Endodermal cell (in vitro differentiated cells): ENCODE measurements at regions not wholly inside any gene's neighbourhood (a gene's known extent, or its start where the extent isn't known, plus 50 kb on each side); places are given as distances from the start of the nearest gene placed in this dataset.

Source experiments
- DNase-seq: peaks from one replicate; pipeline ENCODE4 v3.0.0-alpha.2; 2017
- H3K27ac ChIP-seq: 2 replicates; pipeline ENCODE4 v1.5.1; 2013; ENCODE audit warnings: mild to moderate bottlenecking, low read depth, low read length, moderate library complexity
- H3K27me3 ChIP-seq: 2 replicates; pipeline ENCODE4 v1.6.1; 2013; ENCODE audit warnings: mild to moderate bottlenecking, low read length, moderate library complexity; ENCODE audit not compliant: insufficient read depth, control insufficient read depth, poor library complexity, severe bottlenecking
- H3K36me3 ChIP-seq: 2 replicates; pipeline ENCODE4 v1.7.0; 2013; ENCODE audit warnings: mild to moderate bottlenecking, low read length, moderate library complexity; ENCODE audit not compliant: control insufficient read depth, insufficient read depth
- H3K4me1 ChIP-seq: one replicate; pipeline ENCODE4 v1.7.0; 2013; ENCODE audit warnings: low read length; ENCODE audit not compliant: control insufficient read depth, insufficient read depth
- H3K4me3 ChIP-seq: 2 replicates; pipeline ENCODE4 v1.5.1; 2013; ENCODE audit warnings: mild to moderate bottlenecking, low read length, moderate library complexity
- H3K9ac ChIP-seq: 2 replicates; pipeline ENCODE4 v1.6.1; 2013; ENCODE audit warnings: mild to moderate bottlenecking, low read length, moderate library complexity; ENCODE audit not compliant: poor library complexity, severe bottlenecking; ENCODE audit errors: extremely low read depth
- H3K9me3 ChIP-seq: 2 replicates; pipeline ENCODE4 v1.6.1; 2013; ENCODE audit warnings: mild to moderate bottlenecking, low read length, moderate library complexity; ENCODE audit not compliant: control insufficient read depth
- H3K27ac Mint-ChIP-seq: 2 replicates; pipeline ENCODE4 v1.8.0; 2020; ENCODE audit warnings: mixed read lengths
- H3K27me3 Mint-ChIP-seq: 2 replicates; pipeline ENCODE4 v1.8.0; 2021; ENCODE audit warnings: mild to moderate bottlenecking, mixed read lengths; ENCODE audit not compliant: insufficient read depth
- H3K36me3 Mint-ChIP-seq: 2 replicates; pipeline ENCODE4 v1.8.0; 2020; ENCODE audit warnings: low read depth, mixed read lengths
- H3K4me1 Mint-ChIP-seq: 2 replicates; pipeline ENCODE4 v1.8.0; 2020; ENCODE audit warnings: mixed read lengths
- H3K4me3 Mint-ChIP-seq: 2 replicates; pipeline ENCODE4 v1.8.0; 2020; ENCODE audit warnings: mild to moderate bottlenecking, moderate library complexity, mixed read lengths
- H3K9me3 Mint-ChIP-seq: 2 replicates; pipeline ENCODE4 v1.8.0; 2020; ENCODE audit warnings: mild to moderate bottlenecking, mixed read lengths
- WGBS, 2 experiments: methylation state at CpG; one replicate each; pipeline versions ENCODE4 v1.1.5 to v1.1.7; 2013; ENCODE audit warnings: missing lambda C conversion rate in 2 of 2, mixed read lengths in 1 of 2; ENCODE audit not compliant: insufficient coverage in 1 of 2, insufficient read length in 1 of 2; 5-methylcytosine and 5-hydroxymethylcytosine counted together
- TF ChIP-seq, protein P1 (sequence below): fragments of 200-600 bp; sonication (generic); conservative IDR thresholded peaks from 2 replicates; pipeline ENCODE4 v1.5.0; 2021; ENCODE audit warnings: antibody characterized with exemption, mild to moderate bottlenecking

DNA sequence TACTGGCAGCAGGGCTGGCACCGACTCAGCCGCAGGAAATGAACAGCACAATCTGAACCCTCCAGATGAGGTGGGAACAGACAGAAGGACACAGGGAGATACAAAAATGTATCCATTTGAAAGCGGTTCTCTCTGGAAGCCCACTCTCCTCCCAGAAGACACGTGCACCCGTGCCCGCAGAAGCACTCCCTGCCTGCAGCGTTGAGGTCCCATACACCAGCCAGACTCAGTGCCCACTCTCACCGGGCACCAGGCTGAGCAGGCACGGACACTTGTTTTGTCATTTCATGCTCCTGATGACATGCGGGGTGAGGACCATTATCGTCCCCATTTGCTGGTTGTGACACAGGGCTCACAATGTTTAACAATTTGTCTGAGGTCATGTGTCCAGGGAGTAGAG, 297.4 kb upstream of the TLE3 start:
- Mint-ChIP-seq H3K9me3 (peaks cover 8% of the 10 kb centered on the region), H3K27me3 (peaks cover 12% of the 10 kb centered on the region), H3K36me3 (no peaks in the 10 kb centered on the region), H3K27ac (no peak overlapping the region), H3K4me3 (no peak overlapping the region), H3K4me1 (peaks cover 6% of the 10 kb centered on the region)
- Histone ChIP-seq H3K9ac (no peak overlapping the region), H3K4me1 (no peaks in the 10 kb centered on the region), H3K27ac (no peak overlapping the region), H3K36me3 (no peaks in the 10 kb centered on the region), H3K27me3 (no peaks in the 10 kb centered on the region), H3K9me3 (peaks cover 9% of the 10 kb centered on the region), H3K4me3 (no peak overlapping the region)
- TF ChIP-seq, protein P1, sequence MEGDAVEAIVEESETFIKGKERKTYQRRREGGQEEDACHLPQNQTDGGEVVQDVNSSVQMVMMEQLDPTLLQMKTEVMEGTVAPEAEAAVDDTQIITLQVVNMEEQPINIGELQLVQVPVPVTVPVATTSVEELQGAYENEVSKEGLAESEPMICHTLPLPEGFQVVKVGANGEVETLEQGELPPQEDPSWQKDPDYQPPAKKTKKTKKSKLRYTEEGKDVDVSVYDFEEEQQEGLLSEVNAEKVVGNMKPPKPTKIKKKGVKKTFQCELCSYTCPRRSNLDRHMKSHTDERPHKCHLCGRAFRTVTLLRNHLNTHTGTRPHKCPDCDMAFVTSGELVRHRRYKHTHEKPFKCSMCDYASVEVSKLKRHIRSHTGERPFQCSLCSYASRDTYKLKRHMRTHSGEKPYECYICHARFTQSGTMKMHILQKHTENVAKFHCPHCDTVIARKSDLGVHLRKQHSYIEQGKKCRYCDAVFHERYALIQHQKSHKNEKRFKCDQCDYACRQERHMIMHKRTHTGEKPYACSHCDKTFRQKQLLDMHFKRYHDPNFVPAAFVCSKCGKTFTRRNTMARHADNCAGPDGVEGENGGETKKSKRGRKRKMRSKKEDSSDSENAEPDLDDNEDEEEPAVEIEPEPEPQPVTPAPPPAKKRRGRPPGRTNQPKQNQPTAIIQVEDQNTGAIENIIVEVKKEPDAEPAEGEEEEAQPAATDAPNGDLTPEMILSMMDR, result no peak
- WGBS, 2 experiments, result 94 to 97% methylated on average over 11 of the region's 11 CpGs
- no peak for DNase-seq

DNA sequence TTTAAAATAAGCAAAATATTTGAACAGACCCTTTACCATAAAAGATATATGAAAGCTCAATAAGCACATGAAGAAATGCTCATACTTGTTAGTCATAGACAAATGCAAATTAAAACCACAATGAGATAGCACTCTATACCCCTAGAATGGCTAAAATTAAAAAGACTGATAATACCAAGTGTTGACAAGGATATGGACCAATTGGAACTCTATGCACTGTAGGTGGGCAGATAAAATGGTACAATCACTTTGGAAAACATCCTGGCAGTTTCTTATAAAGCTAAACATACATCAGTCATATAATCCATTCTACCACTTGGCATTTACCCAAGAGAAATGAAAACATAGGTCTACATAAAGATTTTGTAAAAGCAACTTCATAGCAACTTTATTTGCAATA, 293.0 kb upstream of the TLE3 start:
- no peaks in the 10 kb centered on the region for H3K27me3 ChIP-seq
- Mint-ChIP-seq H3K9me3 (peaks cover 8% of the 10 kb centered on the region), H3K4me3 (no peak overlapping the region), H3K36me3 (no peaks in the 10 kb centered on the region), H3K27me3 (peaks cover 10% of the 10 kb centered on the region), H3K27ac (no peak overlapping the region), H3K4me1 (peaks cover 16% of the 10 kb centered on the region)
- no peak overlapping the region for H3K9ac ChIP-seq
- DNase-seq, result no peak
- H3K4me1 ChIP-seq, result peaks cover 4% of the 10 kb centered on the region
- H3K27ac ChIP-seq, result no peak overlapping the region
- no peak overlapping the region for H3K4me3 ChIP-seq
- TF ChIP-seq, protein P1, result no peak
- H3K36me3 ChIP-seq, result no peaks in the 10 kb centered on the region
- H3K9me3 ChIP-seq, result peaks cover 9% of the 10 kb centered on the region

DNA sequence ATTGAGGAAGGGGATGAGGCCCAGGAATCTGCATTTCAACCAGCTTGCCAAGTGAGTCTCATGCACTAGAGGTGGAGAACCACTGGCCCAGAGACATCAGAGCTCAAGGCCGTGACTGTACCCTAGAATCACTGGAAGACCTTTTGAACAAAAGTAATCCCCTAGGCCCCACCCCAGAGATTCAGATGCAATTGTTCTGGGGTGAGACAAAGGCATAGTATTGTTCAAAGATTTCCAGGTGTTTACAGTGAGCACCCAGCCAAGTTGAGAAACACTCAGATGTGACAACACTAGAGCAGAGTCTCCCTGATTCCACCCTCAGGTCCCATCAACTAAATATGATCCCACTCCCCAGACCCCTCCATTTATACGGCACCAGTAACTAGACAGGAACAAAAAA, 290.3 kb upstream of the TLE3 start:
- peaks cover 1% of the 10 kb centered on the region for H3K27me3 Mint-ChIP-seq
- peaks cover 8% of the 10 kb centered on the region for H3K9me3 Mint-ChIP-seq
- H3K4me3 Mint-ChIP-seq, result no peak overlapping the region
- Histone ChIP-seq H3K9ac (no peak overlapping the region), H3K4me1 (peaks cover 4% of the 10 kb centered on the region), H3K9me3 (peaks cover 9% of the 10 kb centered on the region), H3K27ac (no peak overlapping the region), H3K4me3 (no peak overlapping the region), H3K27me3 (no peaks in the 10 kb centered on the region), H3K36me3 (no peaks in the 10 kb centered on the region)
- no peak overlapping the region for H3K27ac Mint-ChIP-seq
- 88 to 89% methylated on average over 1 to 2 of the region's 2 CpGs for WGBS, 2 experiments
- DNase-seq, result no peak
- peaks cover 16% of the 10 kb centered on the region for H3K4me1 Mint-ChIP-seq
- TF ChIP-seq, protein P1, result peak; percentile 6
- no peaks in the 10 kb centered on the region for H3K36me3 Mint-ChIP-seq
